Lower lobe of right lung (tissue), 2 donors: ENCODE measurements at regions not wholly inside any gene's neighbourhood (a gene's known extent, or its start where the extent isn't known, plus 50 kb on each side); places are given as distances from the start of the nearest gene placed in this dataset.

Source experiments
- ATAC-seq, 2 donors: fragments of 200-7000 bp; cut with Tn5 transposase; one replicate each; pipeline ENCODE4 v1.9.1; 2020 to 2022; ENCODE audit warnings: mild to moderate bottlenecking in 2 of 2, moderate library complexity in 2 of 2
- DNase-seq: peaks from one replicate; pipeline ENCODE4 v3.0.0-alpha.2; 2020
- H3K27ac ChIP-seq: fragments of 200-600 bp; one replicate; pipeline ENCODE4 v1.8.0; 2022
- H3K27me3 ChIP-seq: fragments of 200-600 bp; one replicate; pipeline ENCODE4 v1.8.0; 2022; ENCODE audit warnings: low read depth
- H3K36me3 ChIP-seq: fragments of 200-600 bp; one replicate; pipeline ENCODE4 v1.8.0; 2022; ENCODE audit warnings: mild to moderate bottlenecking
- H3K4me1 ChIP-seq: fragments of 200-600 bp; one replicate; pipeline ENCODE4 v1.8.0; 2022
- H3K4me3 ChIP-seq: fragments of 200-600 bp; one replicate; pipeline ENCODE4 v1.8.0; 2022; ENCODE audit warnings: mild to moderate bottlenecking
- H3K9me3 ChIP-seq: fragments of 200-600 bp; one replicate; pipeline ENCODE4 v1.8.0; 2022
- intact Hi-C: fragments of 100-400 bp; cut with DNase I; formaldehyde crosslinking; loops from one replicate; pipeline ENCODE4 v1.11.0; 2022
- TF ChIP-seq, protein P1 (sequence below): fragments of 200-600 bp; IDR thresholded peaks from one replicate; pipeline ENCODE4 v1.8.0; 2022; ENCODE audit warnings: antibody characterized with exemption, mild to moderate bottlenecking
- donor health status: DM: no; HTN: yes; CAD: no; lungs with severe emphysema.

DNA sequence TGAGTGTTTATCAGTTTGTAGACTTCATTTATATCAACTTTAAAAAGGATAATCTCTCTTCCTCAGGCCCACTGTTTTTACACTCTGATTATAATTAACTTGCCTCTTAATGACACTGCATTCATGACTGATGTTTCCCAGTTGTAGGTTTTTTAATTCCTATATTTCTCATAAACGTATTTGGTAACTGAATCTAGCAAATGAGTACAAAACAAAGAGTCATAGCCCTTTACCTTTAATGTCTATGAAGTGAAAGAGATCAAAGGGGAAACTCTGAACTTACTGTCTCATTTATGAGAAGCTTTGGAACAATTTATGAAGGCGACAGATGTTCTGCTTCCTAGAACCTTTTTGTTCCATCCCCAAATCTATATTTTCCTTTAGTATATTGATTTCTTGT, 56.6 kb upstream of the ABCA1 start:
- ATAC-seq (no peak), DNase-seq (no peak)
- TF ChIP-seq, protein P1, sequence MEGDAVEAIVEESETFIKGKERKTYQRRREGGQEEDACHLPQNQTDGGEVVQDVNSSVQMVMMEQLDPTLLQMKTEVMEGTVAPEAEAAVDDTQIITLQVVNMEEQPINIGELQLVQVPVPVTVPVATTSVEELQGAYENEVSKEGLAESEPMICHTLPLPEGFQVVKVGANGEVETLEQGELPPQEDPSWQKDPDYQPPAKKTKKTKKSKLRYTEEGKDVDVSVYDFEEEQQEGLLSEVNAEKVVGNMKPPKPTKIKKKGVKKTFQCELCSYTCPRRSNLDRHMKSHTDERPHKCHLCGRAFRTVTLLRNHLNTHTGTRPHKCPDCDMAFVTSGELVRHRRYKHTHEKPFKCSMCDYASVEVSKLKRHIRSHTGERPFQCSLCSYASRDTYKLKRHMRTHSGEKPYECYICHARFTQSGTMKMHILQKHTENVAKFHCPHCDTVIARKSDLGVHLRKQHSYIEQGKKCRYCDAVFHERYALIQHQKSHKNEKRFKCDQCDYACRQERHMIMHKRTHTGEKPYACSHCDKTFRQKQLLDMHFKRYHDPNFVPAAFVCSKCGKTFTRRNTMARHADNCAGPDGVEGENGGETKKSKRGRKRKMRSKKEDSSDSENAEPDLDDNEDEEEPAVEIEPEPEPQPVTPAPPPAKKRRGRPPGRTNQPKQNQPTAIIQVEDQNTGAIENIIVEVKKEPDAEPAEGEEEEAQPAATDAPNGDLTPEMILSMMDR: no peak
- Histone ChIP-seq H3K4me1 (peaks cover 19% of the 10 kb centered on the region), H3K27me3 (no peaks in the 10 kb centered on the region), H3K27ac (no peak overlapping the region), H3K4me3 (no peak overlapping the region), H3K36me3 (no peaks in the 10 kb centered on the region), H3K9me3 (no peaks in the 10 kb centered on the region)
- intact Hi-C loops: no loop called here

DNA sequence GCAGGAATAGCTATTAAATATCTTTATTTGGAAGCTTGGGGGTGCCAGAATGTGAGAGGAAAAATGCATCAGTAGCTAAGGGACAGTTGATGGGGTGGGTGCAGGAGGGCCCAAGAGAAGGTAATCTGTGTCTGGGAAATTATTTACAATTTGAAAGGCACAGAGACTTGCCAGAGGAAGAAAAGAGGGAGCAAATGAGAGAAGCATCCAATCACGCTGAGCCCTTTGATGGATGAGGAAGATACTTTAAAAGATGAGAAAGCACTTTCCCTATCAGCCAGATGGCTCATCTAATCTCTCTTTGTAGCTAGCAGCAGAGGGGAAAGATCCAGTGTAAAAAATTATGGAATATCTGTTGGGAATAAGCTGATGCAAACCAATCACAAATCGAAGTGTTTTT, 57.0 kb upstream of the ABCA1 start:
- Histone ChIP-seq H3K4me3 (no peak overlapping the region), H3K9me3 (no peaks in the 10 kb centered on the region), H3K27me3 (no peaks in the 10 kb centered on the region), H3K4me1 (peaks cover 21% of the 10 kb centered on the region), H3K36me3 (no peaks in the 10 kb centered on the region), H3K27ac (no peak overlapping the region)
- intact Hi-C loops: no loop called here
- ATAC-seq (no peak), DNase-seq (no peak)
- TF ChIP-seq, protein P1: no peak

DNA sequence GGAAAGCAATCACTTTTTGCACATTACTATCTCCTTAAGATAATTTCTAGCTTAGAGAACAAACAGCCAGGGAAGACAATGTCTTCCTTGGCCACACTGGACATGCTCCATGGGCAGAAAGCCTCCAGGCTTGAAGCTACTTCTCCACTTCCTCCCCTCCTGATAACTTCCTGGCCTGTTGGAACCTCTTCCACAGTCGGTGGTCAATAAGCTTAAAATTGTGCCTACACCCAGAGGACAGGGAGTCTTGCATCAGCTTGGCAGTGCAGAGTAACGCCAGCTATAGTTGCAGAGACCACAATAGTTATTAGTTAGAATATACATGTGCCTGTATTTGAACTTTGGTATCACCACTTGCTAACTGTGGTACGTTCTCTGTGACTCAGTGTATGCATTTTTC, 58.1 kb upstream of the ABCA1 start:
- intact Hi-C loops: no loop called here
- no peak overlapping the region for H3K27ac ChIP-seq
- TF ChIP-seq, protein P1: no peak
- no peak for ATAC-seq
- no peak overlapping the region for H3K4me3 ChIP-seq
- no peaks in the 10 kb centered on the region for H3K9me3 ChIP-seq
- DNase-seq: no peak
- H3K36me3 ChIP-seq: no peaks in the 10 kb centered on the region
- peaks cover 31% of the 10 kb centered on the region for H3K4me1 ChIP-seq
- H3K27me3 ChIP-seq: no peaks in the 10 kb centered on the region

DNA sequence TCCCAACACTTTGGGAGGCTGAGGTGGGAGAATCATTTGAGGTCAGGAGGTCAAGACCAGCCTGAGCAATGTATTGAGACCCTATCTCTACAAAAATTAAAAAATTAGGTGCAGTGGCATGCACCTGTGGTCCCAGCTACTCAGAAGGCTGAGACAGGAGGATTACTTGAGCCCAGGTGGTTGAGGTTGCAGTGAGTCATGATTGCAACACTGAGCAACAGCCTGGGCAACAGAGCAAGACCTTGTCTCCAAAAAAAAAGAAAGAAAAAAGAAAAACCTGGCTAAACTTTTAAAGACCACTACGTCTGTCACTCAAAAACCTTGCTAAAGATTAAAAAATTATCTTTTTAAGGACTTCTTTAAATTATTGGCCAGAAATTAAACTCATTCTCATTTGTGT, 59.8 kb upstream of the ABCA1 start:
- intact Hi-C loops: no loop called here
- H3K4me3 ChIP-seq: no peak overlapping the region
- H3K4me1 ChIP-seq: peaks cover 35% of the 10 kb centered on the region
- H3K9me3 ChIP-seq: no peaks in the 10 kb centered on the region
- DNase-seq (no peak), ATAC-seq (no peak)
- TF ChIP-seq, protein P1: no peak
- H3K27me3 ChIP-seq: no peaks in the 10 kb centered on the region
- H3K27ac ChIP-seq: no peak overlapping the region
- no peaks in the 10 kb centered on the region for H3K36me3 ChIP-seq

DNA sequence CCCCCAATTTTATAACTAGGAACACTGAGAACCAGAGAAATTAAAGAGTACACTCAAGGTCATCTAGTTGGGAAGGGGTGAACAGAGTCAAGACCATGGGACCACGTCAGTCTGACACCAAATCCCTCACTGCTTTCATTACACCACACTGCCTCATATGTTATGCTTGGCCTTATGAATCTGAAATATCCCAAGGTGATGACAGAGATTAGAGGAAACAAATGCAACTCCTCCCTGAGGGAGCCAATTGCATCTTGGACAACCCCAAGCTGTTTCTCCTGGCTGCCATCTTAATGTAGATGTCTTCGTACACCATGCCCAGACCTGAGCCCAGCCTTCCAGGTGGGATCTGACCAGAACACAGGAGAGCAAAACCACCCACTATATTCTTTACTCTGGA, 60.6 kb upstream of the ABCA1 start:
- Histone ChIP-seq H3K27ac (no peak overlapping the region), H3K4me3 (no peak overlapping the region), H3K9me3 (no peaks in the 10 kb centered on the region), H3K36me3 (no peaks in the 10 kb centered on the region), H3K27me3 (no peaks in the 10 kb centered on the region), H3K4me1 (peaks cover 35% of the 10 kb centered on the region)
- DNase-seq (no peak), ATAC-seq (no peak)
- TF ChIP-seq, protein P1: no peak
- intact Hi-C loops: no loop called here
